Thyroid gland (tissue), 4 donors: ENCODE measurements at regions not wholly inside any gene's neighbourhood (a gene's known extent, or its start where the extent isn't known, plus 50 kb on each side); places are given as distances from the start of the nearest gene placed in this dataset.

Source experiments
- DNase-seq, 2 donors: peaks; one replicate each; pipeline ENCODE4 v3.0.0-alpha.2; 2019
- H3K27ac ChIP-seq, 3 donors: fragments of 200-600 bp; sonication (generic); 1 replicate in 2 of 3; 2 replicates in 1 of 3; pipeline ENCODE4 v1.5.1; 2016 to 2019; ENCODE audit warnings: mild to moderate bottlenecking in 1 of 3, moderate library complexity in 1 of 3
- H3K27me3 ChIP-seq: fragments of 200-600 bp; sonication (generic); one replicate; pipeline ENCODE4 v1.5.1; 2019
- H3K36me3 ChIP-seq, 2 donors: fragments of 200-600 bp; sonication (generic); one replicate each; pipeline ENCODE4 v1.5.1; 2016 to 2019
- H3K4me1 ChIP-seq, 2 donors: fragments of 200-600 bp; sonication (generic); one replicate each; pipeline ENCODE4 v1.5.1; 2017 to 2019
- H3K4me3 ChIP-seq, 3 donors: fragments of 200-600 bp; sonication (generic); replicated peaks in 1 of 3; 1 replicate in 2 of 3; 2 replicates in 1 of 3; pipeline ENCODE4 v1.5.1; 2016; ENCODE audit warnings: mild to moderate bottlenecking in 1 of 3
- H3K9me3 ChIP-seq: fragments of 200-600 bp; sonication (generic); one replicate; pipeline ENCODE4 v1.5.1; 2017
- POLR2A ChIP-seq, 2 donors: fragments of 450-650 bp; IDR thresholded peaks; one replicate each; pipeline ENCODE4 v1.6.1; 2017; ENCODE audit warnings: antibody characterized with exemption in 2 of 2, mild to moderate bottlenecking in 2 of 2, moderate library complexity in 1 of 2
- WGBS, 2 donors: methylation state at CpG; one replicate each; pipeline ENCODE4 v1.1.5; 2017; 5-methylcytosine and 5-hydroxymethylcytosine counted together
- intact Hi-C: fragments of 100-400 bp; cut with DNase I; formaldehyde crosslinking; loops from one replicate; pipeline ENCODE4 v1.15.1; 2023
- TF ChIP-seq, protein P1 (sequence below), 6 experiments: fragments of 200-600 bp in 3 of 6; fragments of 450-650 bp in 3 of 6; sonication (generic) in 3 of 6; IDR thresholded peaks; one replicate each; pipeline ENCODE4 v1.5.1; 2016 to 2019; ENCODE audit warnings: antibody characterized with exemption in 6 of 6, mild to moderate bottlenecking in 2 of 6, inconsistent platforms in 1 of 6, moderate library complexity in 1 of 6

DNA sequence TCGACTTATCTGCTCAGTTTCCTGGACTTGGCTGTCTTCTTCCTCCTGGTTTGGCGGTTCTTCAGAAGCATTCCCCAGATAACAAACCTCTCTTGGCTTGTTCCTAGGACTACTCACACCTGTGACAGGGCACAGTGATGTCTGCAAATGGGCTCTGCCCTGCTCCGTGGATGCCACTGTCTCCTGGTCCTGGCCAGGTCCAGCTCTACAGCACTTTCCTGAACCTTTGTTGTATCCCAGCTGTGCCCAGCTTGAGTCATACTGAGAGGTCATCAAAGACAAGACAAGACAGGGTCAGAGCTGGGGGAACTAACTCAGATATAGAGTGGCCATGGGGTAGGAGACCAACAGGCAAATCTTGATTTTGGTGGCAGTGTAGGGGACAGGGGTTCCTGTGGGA lies 102.7 kb upstream of the SLC22A23 start:
- no peaks in the 10 kb centered on the region for H3K4me1 ChIP-seq
- no peaks in the 10 kb centered on the region for H3K36me3 ChIP-seq
- no peaks in the 10 kb centered on the region for H3K9me3 ChIP-seq
- H3K4me3 ChIP-seq: no peak overlapping the region
- H3K27me3 ChIP-seq: no peaks in the 10 kb centered on the region
- TF ChIP-seq, protein P1, sequence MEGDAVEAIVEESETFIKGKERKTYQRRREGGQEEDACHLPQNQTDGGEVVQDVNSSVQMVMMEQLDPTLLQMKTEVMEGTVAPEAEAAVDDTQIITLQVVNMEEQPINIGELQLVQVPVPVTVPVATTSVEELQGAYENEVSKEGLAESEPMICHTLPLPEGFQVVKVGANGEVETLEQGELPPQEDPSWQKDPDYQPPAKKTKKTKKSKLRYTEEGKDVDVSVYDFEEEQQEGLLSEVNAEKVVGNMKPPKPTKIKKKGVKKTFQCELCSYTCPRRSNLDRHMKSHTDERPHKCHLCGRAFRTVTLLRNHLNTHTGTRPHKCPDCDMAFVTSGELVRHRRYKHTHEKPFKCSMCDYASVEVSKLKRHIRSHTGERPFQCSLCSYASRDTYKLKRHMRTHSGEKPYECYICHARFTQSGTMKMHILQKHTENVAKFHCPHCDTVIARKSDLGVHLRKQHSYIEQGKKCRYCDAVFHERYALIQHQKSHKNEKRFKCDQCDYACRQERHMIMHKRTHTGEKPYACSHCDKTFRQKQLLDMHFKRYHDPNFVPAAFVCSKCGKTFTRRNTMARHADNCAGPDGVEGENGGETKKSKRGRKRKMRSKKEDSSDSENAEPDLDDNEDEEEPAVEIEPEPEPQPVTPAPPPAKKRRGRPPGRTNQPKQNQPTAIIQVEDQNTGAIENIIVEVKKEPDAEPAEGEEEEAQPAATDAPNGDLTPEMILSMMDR (IDR thresholded peaks at IDR 0.05): no peak
- TF ChIP-seq POLR2A (IDR thresholded peaks at IDR 0.05): no peak
- 86 to 93% methylated on average over 3 of the region's 3 CpGs for WGBS, 2 donors
- intact Hi-C loops: no loop called here
- no peak for DNase-seq
- H3K27ac ChIP-seq: no peak overlapping the region

DNA sequence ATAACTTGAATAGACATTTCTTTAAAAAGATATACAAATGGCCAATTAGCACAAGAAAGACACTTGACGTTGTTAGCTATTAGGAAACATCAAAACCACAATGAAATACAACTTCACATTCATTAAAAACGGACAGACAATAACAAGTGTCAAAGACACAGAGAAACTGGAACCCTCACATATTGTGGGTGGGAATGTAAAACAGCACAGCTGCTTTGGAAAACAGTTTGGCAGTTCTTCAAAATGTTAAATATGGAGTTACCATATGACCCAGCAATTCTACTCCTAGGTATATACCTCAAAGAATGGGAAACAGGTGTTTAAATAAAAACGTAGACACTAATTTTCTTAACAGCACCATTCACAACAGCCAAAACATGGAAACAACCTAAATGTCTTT lies 100.5 kb upstream of the SLC22A23 start:
- intact Hi-C loops: no loop called here
- TF ChIP-seq POLR2A (IDR thresholded peaks at IDR 0.05): no peak
- TF ChIP-seq, protein P1 (IDR thresholded peaks at IDR 0.05): no peak
- H3K4me3 ChIP-seq: no peak overlapping the region
- H3K27ac ChIP-seq: no peak overlapping the region
- H3K27me3 ChIP-seq: no peaks in the 10 kb centered on the region
- H3K36me3 ChIP-seq: no peaks in the 10 kb centered on the region
- whole genome bisulfite sequencing, 2 donors: 84 to 90% methylated on average over 3 of the region's 3 CpGs
- H3K4me1 ChIP-seq: no peaks in the 10 kb centered on the region
- no peaks in the 10 kb centered on the region for H3K9me3 ChIP-seq
- DNase-seq: no peak

DNA sequence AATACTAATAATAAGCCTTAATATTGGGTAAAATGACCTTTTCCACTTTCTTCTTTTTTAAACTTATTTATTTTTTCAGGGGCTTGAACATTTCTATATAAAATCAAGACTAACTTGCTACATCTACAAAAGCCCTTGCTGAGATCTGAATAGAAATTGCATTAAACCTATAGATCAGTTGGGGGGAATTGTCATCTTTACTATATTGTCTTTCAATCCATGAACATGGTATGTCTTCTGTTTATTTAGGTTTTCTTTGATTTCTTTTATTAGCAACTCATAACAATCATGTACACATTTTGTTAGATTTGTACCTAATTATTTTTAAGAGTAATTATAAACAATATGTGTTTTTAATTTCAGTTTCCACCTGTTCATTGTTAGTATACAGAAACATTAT lies 96.4 kb upstream of the SLC22A23 start:
- no peak for DNase-seq
- Histone ChIP-seq H3K4me3 (no peak overlapping the region), H3K27me3 (no peaks in the 10 kb centered on the region), H3K36me3 (no peaks in the 10 kb centered on the region), H3K4me1 (no peaks in the 10 kb centered on the region), H3K9me3 (no peaks in the 10 kb centered on the region), H3K27ac (no peak overlapping the region)
- TF ChIP-seq, protein P1 (IDR thresholded peaks at IDR 0.05): no peak
- TF ChIP-seq POLR2A (IDR thresholded peaks at IDR 0.05): no peak
- intact Hi-C loops: no loop called here

DNA sequence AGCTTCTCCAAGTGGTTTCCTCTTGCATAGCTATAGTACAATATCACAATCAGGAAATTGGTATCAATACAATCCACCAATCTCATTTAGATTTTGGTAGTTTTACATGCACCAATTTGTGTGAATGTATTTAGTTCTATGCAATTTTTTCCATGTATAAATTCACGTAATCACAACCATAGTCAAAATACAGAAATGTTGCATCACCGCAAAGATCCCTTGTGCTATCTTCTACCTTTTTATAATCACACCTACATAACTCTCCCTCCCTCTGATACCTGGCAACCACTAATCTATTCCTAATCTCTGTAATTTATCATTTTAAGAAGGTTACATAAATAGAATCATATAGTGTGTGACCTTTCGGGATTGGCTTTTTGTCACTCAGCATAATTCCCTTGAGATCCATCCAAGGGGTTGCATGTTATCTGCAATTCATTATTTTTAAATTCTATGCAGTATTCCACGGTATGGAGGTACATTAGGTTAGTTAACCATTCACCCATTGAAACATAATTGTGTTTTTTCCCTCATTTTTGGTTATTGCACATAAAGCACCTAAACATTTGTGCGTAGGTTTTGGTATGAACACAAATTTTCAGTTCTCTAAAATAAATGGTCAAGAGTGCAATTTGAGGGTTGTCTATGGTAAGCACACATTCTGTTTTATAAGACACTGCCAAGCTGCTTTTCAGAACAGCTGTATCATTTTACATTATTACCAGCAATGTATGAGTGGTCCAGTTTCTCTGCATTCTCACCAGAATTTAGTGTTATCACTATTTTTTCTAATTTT lies 95.1 kb upstream of the SLC22A23 start:
- Histone ChIP-seq H3K27ac (no peak overlapping the region), H3K9me3 (no peaks in the 10 kb centered on the region), H3K4me3 (no peak overlapping the region), H3K4me1 (no peaks in the 10 kb centered on the region), H3K36me3 (no peaks in the 10 kb centered on the region), H3K27me3 (no peaks in the 10 kb centered on the region)
- intact Hi-C loops: no loop called here
- WGBS, 2 donors: 84 to 90% methylated on average over 5 of the region's 5 CpGs
- TF ChIP-seq POLR2A (IDR thresholded peaks at IDR 0.05): no peak
- TF ChIP-seq, protein P1 (IDR thresholded peaks at IDR 0.05): no peak
- DNase-seq: no peak

DNA sequence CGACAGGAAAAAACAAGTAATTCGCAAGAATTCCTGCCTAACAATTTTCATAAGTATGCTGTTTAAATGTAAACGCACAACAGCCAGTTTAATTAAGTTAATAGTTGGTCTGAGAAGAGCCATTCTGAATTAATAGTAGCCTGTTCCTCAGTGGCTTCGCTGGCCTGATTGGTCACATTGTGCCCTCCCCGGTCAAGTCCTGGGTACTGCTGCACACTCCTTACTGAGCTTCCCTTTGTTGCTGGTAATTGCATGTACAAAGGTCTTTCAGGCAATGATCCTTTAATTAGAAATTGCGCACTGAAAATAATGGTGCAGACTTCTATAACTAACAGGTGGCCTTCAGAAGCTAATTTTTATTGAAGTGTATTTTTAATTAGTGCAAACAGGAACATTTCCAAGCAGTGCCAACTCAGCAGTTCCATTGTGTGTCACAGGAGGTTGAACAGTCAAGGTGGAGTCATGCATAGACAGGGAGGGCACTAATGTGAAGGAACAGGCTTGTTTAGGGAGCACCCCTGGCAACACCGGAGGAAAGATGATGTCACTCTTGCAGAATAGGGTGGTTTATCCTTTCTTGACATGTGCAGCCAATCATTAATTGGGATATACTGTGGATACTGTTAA lies 92.6 kb upstream of the SLC22A23 start:
- no peaks in the 10 kb centered on the region for H3K27me3 ChIP-seq
- TF ChIP-seq POLR2A (IDR thresholded peaks at IDR 0.05): no peak
- TF ChIP-seq, protein P1 (IDR thresholded peaks at IDR 0.05): no peak
- intact Hi-C loops: no loop called here
- no peak overlapping the region for H3K4me3 ChIP-seq
- no peak for DNase-seq
- H3K4me1 ChIP-seq: no peaks in the 10 kb centered on the region
- H3K36me3 ChIP-seq: no peaks in the 10 kb centered on the region
- no peaks in the 10 kb centered on the region for H3K9me3 ChIP-seq
- whole genome bisulfite sequencing, 2 donors: 86 to 90% methylated on average over 7 of the region's 7 CpGs
- H3K27ac ChIP-seq: no peak overlapping the region
